LNCAP (cell line): ENCODE measurements at regions not wholly inside any gene's neighbourhood (a gene's known extent, or its start where the extent isn't known, plus 50 kb on each side); places are given as distances from the start of the nearest gene placed in this dataset.

Experiments used
- TF ChIP-seq, protein P1 (sequence below): fragments of 450-650 bp; IDR thresholded peaks from 2 replicates; pipeline ENCODE4 v1.5.1; 2017; ENCODE audit warnings: mild to moderate bottlenecking

DNA sequence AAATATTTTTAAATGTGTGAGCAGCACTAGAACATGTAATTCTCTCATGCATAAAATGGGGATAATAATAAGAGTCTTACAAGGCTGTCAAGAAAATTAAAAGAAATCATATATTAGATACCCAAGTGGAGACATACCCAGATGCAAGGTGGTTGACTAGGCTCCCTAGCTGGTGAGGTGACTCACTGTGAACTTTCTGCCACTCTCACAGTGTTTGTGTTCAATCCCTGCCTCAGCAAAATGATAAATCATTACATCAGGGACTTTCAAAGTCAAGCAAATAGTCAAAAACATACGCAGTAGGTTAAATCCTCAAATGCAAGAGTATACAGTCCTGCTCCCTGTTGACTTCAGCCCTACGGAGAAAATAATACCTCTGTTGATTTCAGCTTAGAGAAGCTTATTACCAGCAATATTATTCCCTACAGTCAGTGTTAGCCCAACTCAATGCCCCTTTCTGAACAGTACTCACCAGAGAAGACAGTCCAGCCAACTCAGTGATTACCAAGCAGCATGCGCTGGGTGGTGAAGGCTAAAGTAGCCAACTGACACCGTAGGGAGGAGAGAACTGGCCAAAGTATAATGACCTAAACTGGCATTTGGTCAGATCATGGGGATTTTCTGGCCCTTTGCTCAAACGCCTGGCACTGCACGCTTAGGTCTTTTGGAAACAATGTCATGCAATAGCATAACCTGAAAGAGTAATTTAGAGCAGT lies 73.1 kb upstream of the BARX2 start:
- TF ChIP-seq, protein P1, sequence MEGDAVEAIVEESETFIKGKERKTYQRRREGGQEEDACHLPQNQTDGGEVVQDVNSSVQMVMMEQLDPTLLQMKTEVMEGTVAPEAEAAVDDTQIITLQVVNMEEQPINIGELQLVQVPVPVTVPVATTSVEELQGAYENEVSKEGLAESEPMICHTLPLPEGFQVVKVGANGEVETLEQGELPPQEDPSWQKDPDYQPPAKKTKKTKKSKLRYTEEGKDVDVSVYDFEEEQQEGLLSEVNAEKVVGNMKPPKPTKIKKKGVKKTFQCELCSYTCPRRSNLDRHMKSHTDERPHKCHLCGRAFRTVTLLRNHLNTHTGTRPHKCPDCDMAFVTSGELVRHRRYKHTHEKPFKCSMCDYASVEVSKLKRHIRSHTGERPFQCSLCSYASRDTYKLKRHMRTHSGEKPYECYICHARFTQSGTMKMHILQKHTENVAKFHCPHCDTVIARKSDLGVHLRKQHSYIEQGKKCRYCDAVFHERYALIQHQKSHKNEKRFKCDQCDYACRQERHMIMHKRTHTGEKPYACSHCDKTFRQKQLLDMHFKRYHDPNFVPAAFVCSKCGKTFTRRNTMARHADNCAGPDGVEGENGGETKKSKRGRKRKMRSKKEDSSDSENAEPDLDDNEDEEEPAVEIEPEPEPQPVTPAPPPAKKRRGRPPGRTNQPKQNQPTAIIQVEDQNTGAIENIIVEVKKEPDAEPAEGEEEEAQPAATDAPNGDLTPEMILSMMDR: no peak

GRCh38 chr11:129300099-129300498 lies 75.5 kb upstream of the BARX2 start:
- TF ChIP-seq, protein P1: no peak

GRCh38 chr11:129298988-129299387 lies 76.7 kb upstream of the BARX2 start:
- TF ChIP-seq, protein P1: no peak

DNA sequence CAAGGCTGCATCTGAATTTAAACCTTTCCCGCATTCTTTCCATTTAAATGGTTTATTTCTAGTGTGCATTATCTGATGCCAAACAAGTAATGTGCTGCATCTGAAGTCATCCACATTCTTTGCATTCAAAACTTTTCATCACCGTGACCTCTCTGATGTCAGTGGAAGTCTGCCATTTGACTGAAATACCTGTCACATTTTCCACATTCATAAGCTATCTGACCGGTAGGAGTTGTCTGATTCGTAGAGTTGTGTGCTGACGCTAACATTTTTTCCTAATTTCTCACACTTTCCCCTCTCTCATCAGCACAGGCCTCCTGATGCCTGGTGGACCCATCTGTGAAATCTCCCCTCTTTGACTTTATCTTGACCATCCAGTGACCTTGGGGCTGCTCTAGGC lies 79.9 kb upstream of the BARX2 start:
- TF ChIP-seq, protein P1: no peak

DNA sequence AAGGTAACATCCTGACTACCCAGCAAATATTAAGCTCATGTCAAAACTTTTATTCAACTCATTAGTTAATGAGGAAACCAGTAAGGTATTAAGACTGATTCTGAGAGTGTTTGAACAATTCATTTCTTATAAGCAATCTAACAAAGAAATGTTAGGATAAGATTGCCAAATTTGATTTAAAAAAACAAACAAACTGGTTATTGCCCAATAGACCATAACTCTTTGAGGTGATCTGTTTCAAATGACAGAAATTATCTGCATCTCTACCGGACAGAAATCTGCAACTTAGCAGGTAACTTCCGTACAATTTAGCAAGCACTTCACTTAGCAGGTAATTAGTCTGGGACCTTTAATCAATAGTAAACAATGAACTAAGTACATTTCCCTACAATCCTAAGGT lies 82.9 kb upstream of the BARX2 start:
- TF ChIP-seq, protein P1: no peak

DNA sequence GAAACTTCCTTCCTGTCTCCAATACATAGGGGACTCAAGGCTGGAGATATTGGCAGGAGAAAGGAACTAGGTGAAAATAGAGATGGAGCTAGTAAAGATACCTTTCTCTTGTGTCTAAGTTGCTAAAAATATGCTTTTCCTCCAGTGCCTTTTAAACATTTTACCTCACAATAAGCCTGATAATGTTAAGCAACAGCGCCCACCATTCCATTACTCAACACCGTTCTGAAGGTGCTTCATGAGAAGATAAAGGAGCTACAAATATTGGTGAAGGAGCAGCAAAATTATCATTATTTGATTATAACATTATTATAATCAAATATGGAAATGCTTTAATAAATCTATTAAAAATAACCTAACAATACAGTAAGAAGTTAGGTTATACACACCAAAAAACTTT lies 83.6 kb upstream of the BARX2 start:
- TF ChIP-seq, protein P1: no peak

DNA sequence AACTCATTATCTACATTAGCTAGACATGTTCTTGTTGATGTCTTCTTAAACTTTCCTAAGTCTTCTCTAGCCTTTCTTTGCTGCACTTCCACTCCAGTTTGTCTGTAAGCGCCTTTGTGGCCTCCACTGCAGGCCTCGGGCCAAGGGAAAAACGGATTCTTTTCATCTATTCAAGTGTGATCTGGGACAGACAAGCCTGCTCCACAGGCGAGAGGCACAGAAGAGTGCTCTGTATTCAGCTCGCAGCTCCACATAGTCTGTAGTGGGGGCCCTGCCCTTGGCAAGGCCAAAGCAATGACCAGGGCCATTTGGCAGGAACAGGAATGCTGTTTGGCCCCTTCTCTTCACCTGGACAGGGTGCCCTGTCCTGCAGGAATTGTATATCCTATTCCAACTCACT lies 84.1 kb upstream of the BARX2 start:
- TF ChIP-seq, protein P1: no peak

- TF ChIP-seq, protein P1: no peak
These were observed 84.7 kb upstream of the BARX2 start for GRCh38 chr11:129290966-129291365.
